ENCODE measurements at regions not wholly inside any gene's neighbourhood (a gene's known extent, or its start where the extent isn't known, plus 50 kb on each side); places are given as distances from the start of the nearest gene placed in this dataset.

DNA sequence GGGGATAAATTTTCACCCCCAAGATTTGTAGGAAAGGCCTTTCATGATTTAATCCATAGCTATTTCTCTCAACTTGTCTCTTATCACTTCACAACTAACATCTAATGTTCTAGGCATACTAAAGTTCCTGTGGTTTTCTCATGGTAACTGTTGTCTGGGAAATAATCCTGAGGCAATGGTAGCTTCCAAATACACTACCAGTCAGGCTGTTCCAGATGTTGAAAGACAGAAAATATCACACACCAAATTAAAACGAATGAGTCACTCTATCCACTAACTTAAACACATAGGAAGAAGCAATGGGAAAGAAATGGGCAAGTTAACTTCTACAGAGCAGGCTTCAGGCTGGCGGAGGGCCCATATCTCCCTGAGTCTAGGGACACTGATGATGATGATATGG is 77.7 kb upstream of the MYO16 start:
- Histone ChIP-seq H3K4me3 (no peak overlapping the region), H3K27me3 (no peaks in the 10 kb centered on the region), H3K36me3 (no peaks in the 10 kb centered on the region), H3K9me3 (no peaks in the 10 kb centered on the region), H3K4me1 (no peaks in the 10 kb centered on the region), H3K27ac (no peak overlapping the region)
- no peak for TF ChIP-seq CTCF (IDR thresholded peaks at IDR 0.05)
- DNase-seq: no peak
- intact Hi-C loops (cut with DNase I; ENCODE audit: low total_unique reads): no loop called here

DNA sequence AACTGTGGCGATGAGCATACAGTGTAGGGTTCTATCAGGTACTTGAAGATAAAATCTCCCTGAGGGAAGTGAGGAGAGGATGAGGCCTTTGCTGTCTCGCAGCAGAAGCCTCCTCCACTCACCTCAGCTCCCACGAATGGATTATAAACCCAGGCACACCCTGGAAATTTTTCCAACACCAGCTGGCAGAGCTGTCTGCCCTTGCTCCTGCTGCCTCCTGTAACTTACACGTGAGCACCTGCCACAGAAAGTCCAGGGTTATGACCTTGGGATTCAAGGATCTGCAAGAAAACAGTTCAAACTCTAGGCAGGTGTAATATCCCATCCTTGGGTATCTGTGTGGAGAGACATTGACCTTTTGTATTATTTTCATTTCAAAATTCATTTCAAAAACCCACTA is 70.9 kb upstream of the MYO16 start:
- no peaks in the 10 kb centered on the region for H3K27me3 ChIP-seq
- intact Hi-C loops (cut with DNase I; ENCODE audit: low total_unique reads): no loop called here
- H3K4me1 ChIP-seq: no peaks in the 10 kb centered on the region
- no peak overlapping the region for H3K27ac ChIP-seq
- no peak for TF ChIP-seq CTCF (IDR thresholded peaks at IDR 0.05)
- DNase-seq: no peak
- H3K36me3 ChIP-seq: no peaks in the 10 kb centered on the region
- H3K4me3 ChIP-seq: no peak overlapping the region
- H3K9me3 ChIP-seq: no peaks in the 10 kb centered on the region

DNA sequence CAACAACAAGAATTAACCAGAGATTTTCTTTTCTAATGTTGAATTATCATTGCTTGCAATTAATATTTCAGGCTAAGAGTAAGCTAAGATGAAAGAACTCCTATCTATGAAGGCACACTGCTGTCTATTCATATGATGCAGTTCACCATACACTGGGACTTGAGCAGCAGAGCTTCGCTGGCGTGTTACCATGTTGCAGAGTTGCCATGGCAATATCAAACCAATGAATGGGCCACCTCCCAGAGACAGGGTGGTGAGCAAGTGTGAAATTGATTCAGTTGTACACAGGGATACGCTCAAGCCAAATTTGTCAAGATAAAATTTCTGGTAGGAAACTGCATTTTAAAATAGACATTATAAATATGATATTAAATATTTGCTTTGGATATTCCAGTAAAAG is 69.3 kb upstream of the MYO16 start:
- Histone ChIP-seq H3K4me3 (no peak overlapping the region), H3K4me1 (no peaks in the 10 kb centered on the region), H3K36me3 (no peaks in the 10 kb centered on the region), H3K27me3 (no peaks in the 10 kb centered on the region), H3K9me3 (no peaks in the 10 kb centered on the region), H3K27ac (no peak overlapping the region)
- DNase-seq: no peak
- intact Hi-C loops (cut with DNase I; ENCODE audit: low total_unique reads): no loop called here
- no peak for TF ChIP-seq CTCF (IDR thresholded peaks at IDR 0.05)

GRCh38 chr13:108561149-108561548 is 68.3 kb upstream of the MYO16 start:
- Histone ChIP-seq H3K4me3 (no peak overlapping the region), H3K9me3 (no peaks in the 10 kb centered on the region), H3K27me3 (no peaks in the 10 kb centered on the region), H3K36me3 (no peaks in the 10 kb centered on the region), H3K4me1 (no peaks in the 10 kb centered on the region), H3K27ac (no peak overlapping the region)
- DNase-seq: no peak
- intact Hi-C loops (cut with DNase I; ENCODE audit: low total_unique reads): no loop called here
- TF ChIP-seq CTCF (IDR thresholded peaks at IDR 0.05): no peak

GRCh38 chr13:108566413-108567170 is 62.8 kb upstream of the MYO16 start:
- Histone ChIP-seq H3K36me3 (no peaks in the 10 kb centered on the region), H3K9me3 (no peaks in the 10 kb centered on the region), H3K4me1 (no peaks in the 10 kb centered on the region), H3K27me3 (no peaks in the 10 kb centered on the region), H3K27ac (no peak overlapping the region), H3K4me3 (no peak overlapping the region)
- no peak for TF ChIP-seq CTCF (IDR thresholded peaks at IDR 0.05)
- intact Hi-C loops (cut with DNase I; ENCODE audit: low total_unique reads): no loop called here
- DNase-seq: no peak

DNA sequence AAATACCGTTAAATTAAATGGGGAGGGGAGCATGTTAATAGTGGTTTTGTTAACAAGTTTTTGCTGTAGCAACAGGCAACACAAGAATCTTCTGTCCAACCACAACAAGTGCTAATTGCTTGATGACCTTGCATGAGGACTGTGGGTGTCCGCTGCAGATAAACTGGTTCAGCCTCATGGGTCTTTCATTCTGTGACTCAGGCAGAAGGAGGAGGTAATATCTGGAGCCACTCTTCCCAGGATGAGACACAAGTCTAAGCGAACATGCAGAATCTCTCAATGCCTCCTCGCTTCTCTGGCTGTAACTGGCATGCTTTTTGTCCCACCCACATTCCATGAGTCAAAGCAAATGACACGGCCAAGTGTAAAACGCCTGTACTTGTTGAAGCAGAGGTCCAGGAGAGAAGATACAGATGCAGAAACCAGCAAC is 56.6 kb upstream of the MYO16 start:
- no peak overlapping the region for H3K4me3 ChIP-seq
- no peaks in the 10 kb centered on the region for H3K4me1 ChIP-seq
- H3K27me3 ChIP-seq: no peaks in the 10 kb centered on the region
- H3K36me3 ChIP-seq: no peaks in the 10 kb centered on the region
- H3K27ac ChIP-seq: no peak overlapping the region
- no peaks in the 10 kb centered on the region for H3K9me3 ChIP-seq
- intact Hi-C loops (cut with DNase I; ENCODE audit: low total_unique reads): no loop called here
- no peak for DNase-seq
- TF ChIP-seq CTCF (IDR thresholded peaks at IDR 0.05): no peak

All from tibial artery (tissue), 4 donors.